ENCODE measurements at regions not wholly inside any gene's neighbourhood (a gene's known extent, or its start where the extent isn't known, plus 50 kb on each side); places are given as distances from the start of the nearest gene placed in this dataset.
A peak's percentile ranks its signal among the peaks of the same experiment; 100 is the strongest.

- DNase-seq, result no peak
These were observed 61.4 kb upstream of the KLF13 start for GRCh38 chr15:31265090-31265870.

DNA sequence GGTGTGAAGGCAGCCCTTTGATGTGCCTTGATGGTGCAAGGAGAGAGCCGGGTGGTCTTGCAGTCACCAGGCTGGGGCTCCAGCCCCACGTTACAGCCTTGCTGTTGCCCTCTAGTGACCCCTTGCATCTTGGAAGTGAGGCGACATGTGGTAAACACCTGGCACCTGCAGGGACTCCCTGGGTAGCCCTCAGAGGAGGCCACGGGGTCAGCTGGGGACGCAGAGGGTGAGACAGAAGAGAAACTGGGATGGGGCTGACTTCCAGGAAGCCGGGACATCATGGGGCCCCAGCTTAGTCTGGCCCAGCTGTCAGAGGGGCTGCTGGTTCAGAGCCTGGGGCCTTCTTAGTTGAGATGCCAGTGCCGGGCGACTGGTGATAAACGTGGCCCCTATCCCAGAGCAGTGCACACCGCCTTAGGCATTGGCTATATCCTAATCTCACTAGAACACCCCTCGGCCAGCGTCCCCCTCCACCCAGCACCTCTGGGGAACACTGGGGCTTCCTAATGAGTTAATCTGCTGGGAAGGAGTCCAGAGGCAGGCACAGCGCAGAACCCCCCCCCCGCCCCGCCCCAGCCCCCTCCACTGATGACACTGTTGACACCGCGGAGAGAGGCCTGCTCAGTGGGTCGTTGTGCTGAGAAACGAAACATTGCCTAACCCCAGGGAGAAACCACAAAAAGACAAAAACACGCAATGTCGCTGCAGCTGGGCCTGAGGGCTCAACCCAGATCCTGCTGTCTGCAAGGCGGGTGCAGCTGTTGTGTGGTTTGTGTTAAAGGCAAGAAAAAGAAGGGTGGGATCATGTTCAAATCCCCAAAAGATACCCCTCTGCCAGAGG is 60.5 kb upstream of the KLF13 start:
- no peak for DNase-seq

- no peak for DNase-seq
These were observed 59.9 kb upstream of the KLF13 start for GRCh38 chr15:31266712-31267111.

- no peak for DNase-seq
These were observed 59.2 kb upstream of the KLF13 start for GRCh38 chr15:31267161-31268107.

GRCh38 chr15:31268108-31268501 is 58.5 kb upstream of the KLF13 start:
- no peak for DNase-seq

DNA sequence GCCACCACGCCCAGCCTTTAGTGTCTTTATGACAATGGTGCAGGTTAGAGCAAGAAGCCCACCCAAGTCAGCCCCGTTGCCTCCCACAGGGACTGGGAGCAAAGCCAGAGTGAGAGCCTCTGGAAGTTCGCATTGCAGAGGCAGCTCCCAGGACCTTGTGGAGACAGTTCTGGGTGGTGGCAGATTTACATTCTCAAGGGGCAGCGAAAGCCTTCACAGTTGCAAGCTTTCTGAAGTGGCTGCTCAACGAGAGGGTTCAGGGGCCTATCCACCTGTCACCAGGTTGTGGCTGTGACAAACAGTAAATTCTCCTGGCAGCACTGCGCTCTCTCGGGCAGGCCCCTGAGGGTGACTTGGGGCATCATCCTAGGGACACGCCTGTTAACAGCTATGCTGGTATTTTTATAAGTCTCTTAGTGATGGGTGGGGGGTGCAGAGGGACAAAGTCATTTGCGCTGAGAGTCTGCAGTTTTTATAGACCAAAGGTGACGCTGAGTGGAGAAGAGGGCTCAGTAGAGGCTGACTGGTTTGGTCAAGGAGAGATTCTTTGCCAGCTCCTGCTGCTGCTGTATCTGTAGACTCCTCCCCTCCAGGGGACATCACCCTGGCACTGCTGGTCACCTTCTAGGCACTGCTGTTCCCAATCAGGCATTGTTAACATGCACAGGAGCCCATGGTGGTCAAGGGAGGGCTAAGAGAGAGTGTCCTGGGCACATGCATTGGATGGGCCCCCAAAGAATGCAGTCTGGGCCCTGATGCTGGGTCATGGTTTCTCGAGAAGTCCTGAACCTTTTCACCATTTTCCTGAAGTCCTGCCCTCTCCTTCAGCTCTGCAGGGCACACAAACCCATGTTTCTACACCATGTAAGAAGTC is 57.5 kb upstream of the KLF13 start:
- DNase-seq, result no peak

GRCh38 chr15:31269816-31270575 is 56.6 kb upstream of the KLF13 start:
- DNase-seq, result no peak

DNA sequence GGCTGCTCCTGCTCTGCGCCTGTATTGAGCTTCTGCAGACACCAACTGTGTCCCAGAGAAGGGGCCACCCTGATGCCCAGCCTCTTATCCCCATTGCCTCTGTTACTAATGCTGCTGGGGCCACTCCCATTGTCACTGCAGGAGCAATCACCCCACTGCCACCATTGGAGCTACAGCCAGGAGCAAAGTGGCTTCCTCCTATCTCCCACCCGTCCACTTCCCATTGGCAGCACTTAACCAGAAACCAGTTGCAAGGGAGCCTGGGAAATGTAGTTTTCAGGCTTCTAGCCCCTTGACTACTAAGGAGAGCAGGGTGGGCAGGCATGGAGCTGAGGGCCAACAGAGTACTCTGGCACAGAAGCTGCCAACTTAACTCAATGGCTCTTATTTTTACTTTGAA is 55.9 kb upstream of the KLF13 start:
- no peak for DNase-seq

DNA sequence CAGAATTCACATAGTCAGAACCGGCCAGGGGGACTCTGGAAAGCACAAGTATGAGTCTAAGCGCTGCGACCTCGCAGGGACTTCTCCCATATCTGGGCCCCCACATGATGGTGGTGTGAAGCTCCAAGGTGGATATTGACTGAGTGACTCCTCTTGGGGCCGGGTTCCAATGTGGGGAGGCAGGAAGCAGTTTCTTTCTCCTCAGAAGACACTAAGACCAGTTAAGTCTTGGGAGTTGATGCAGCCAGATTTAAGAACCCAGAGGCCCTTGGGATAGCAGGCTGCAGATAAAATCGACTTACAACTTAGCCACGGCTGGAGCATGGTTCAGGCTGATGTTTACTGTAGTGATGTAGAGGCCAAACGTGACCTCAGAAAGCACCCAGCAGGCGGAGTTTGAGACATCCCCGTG is 55.4 kb upstream of the KLF13 start:
- DNase-seq, result no peak

DNA sequence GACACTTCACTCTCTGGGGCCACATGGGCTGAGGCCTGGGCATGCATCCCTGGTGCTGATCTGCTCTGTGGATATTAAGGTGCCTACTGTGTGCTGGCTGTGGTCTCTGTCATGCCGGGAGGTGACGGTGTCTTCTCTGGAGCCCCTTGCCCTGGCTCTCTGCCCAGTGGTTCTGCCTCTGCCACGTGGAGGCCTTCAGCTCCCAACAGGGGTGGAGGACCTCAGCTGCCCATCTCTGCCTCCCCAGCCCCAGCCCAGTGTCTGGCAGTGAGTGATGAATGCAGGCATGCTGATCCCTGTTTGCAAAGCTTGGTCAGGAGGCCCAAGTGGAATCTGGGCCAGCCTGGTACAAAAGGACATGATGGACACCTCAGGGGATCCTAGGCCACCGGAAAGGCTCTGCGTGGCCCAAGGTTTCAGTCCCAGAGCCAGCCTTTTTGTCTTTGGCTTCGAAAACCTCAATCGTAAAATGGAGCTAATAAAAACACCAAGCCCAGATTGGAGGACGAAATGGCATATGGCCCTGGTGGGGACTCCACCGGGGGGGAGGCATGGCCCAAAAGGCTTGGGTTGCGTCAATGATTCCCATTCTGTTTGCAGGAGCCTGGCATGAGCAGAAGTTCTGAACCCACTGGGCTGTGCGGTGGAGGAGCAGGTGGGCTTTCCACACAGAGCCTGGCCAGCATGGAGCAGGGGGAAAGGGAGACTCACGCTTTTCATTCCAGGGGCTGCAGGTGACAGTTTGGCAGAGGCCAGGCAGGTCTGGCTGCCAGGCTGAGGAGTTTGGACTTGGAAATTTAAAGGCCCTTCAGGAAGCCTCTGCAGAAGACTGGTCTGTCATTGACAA is 54.7 kb upstream of the KLF13 start:
- DNase-seq, result no peak

DNA sequence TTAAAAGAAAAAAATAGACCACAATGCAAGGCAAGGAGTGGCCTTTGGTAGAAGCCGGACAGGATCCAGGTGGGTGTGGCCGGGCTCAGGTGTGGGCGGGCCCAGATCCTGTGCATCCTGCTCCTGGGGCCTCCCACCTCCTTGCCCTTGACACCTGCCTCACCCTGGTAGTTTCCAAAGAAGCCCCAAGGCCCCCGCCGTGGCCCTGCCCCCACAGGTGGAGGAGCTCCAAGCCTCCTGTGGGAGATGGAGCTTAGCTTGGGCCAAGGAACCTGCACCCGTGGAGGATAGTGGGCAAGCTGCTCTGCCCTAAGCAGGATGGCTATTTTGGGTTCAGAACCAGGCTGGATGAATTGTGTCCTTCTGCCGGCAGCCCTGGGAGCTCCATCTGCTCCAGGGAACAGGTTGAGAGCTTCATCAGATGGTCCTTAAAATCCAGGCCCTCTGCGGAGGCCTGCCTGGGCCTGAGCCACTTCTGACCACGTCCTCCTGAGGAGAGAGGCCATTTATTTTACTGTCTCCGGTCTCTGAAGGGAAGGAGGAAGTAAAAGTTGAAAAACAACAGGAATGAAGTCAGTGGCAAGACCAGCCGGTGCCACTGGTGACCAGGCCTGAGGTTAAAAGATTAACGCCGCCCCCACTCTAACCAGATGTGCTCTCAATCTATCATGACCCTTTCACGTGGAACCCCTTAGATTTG is 53.9 kb upstream of the KLF13 start:
- no peak for DNase-seq

DNA sequence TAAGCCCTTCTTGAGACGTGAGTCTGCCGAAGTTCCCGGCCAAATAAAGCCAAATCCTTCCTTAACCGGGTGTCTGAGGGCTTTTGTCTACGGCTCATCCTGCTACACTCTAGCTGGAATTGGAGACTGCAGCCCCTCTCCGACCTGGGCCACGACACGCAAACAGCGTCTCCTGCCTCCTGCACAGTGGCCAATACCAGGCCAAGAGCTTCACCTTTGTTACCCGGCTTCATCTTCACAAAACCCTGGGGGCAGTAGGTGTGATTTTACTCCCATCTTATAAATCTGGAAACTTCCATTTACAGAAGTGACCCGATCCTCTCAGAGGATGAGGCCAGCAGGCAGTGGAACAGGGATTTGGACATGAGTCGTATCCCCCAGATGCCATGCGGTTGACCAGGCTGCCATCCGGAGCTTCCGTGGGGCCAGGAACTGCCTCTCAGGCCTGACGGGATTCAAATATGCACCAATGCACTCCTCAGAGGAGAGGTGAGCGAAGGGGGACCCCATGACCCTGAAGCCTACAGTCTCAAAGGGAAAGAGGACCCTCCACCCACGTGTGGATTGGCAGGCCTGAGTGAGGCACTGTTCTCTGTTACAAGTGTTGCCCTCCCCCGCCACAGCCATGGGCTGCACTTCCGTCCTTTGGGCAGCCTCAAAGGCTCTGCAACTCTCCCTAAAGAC is 53.2 kb upstream of the KLF13 start:
- no peak for DNase-seq

DNA sequence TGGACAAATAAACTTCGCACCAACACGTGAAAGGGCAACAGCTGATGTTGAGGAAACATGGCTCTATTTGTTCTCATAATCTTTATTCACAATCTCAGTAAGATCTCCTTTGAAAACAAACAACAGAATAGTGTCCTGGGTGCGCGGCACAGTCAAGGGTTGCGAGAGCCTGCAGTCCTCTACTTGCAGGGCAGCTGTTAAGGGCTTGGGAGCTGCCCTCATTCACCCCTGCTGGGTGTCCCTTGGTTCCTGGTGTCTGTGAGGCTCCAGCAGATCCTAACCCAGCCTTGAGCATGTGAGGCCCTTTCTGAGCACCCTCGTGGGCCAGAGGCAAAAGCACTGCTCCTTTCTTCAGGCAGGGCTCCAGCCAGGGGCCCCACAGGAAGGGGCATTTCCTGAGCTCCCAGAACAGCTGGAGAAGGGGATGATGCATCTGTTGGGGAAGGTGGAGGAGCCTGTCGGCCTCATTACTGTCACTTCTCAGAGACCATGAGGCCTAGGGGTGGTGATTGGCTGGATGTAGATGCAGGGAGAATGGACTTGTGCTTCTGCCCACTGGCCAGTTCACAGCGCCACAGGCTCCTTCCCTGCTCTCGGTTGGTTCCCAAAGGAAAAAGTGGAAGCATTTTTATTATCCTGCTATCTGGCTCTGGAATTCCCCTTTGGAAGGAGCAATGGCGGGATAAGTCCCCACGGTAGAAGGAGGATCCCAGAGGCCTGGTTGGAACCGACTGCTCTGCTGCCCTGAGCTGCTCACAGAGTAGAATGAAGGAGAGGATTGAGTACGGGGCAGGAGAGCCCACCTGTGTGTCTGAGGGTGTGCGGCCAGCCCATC is 51.9 kb upstream of the KLF13 start:
- DNase-seq, result no peak

DNA sequence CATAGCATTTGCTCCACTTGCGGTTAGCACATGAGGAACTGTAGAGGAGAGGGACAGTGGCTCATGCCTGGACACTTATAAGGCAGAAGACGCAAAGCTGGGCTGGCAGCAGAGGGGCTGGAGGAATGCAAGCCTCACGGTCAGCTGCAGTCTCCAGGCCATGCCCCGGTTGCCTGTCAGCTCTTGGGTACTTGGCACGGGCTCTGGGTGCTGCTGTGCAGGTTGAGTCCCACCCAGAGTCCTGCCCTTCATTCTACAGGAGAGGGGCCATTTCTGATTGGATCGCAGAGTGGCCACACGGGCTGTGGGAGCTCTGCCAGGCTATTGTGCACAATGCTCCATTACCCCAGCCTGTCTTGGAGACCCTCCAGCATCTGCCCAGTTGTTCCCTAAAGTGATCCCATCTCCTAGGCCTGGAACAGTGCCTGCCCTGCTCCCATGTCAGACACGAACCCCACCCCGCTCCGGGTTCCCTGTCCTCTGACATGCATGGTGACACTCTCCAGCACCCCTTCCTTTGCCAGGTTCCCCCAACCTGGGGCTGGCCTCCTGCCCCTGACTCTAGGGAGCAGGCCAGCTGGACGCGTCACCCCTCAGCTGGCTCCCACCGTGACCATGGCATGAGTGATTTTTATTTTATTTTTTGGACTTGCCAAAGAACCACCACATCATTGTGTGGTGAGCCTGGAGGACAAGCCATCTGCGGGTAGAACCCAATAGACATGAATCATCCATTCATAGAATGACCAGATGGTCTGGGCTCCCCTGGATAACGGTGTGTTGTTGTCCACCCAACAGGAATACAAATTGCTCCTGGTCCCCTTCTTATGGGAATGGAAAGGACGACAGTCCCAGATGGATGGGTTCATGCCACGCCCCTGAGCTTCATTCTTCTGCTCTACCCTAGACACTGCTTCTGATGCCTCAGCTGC is 51.0 kb upstream of the KLF13 start:
- DNase-seq, result no peak

DNA sequence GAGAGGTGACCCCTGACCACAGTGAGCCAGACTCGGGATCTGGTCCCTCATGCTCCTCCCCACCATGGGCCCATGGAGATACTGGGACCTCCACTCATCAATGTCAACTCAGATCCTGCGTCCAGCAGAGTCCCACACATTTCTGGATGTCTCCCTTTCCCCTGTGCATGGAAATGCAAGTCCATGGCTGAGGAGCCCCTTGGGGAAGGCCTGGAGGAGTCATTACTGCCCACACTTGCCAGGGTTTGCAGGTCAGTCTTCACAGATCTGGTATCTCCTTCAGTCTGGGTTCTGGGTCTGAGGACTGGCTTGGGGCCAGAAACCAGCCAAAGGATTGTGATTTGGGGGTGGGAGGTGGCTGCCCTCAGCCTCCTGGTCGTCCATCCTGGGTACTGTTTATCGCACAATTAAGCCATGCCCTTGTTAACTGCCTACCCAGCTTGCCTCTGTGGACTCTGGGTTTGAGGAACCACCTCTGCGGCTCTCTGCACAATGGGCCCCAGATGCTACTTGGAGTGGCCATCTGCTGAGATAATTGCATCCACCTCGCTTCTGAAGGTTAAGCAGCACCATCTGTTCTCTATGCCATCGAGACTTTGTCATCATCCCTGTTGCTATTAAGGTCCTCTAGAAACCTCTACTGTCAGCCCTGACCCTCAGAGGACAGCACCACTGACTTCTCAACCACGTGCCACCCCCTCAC is 49.9 kb upstream of the KLF13 start:
- peak; percentile 72 for DNase-seq
